ENCODE measurements at regions not wholly inside any gene's neighbourhood (a gene's known extent, or its start where the extent isn't known, plus 50 kb on each side); places are given as distances from the start of the nearest gene placed in this dataset.

DNA sequence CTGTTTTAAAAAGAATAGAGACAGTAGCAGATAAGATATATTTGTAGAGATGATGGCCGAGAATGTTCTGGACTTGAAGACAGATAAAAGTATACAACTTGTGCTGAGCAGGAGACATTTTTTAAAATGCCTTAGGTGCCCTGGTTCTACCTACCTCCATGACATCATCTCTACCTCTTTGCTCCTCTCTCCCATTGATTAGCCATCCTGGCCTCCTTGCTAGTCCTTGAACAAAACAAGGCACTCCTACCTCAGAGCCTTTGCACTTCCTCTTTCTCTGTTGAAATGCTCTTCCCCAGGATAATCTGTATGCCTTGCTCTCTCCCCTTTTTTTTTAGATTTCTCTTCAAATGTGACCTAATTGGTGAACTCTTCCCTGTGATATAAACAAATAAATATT lies 92.6 kb upstream of the MAGI3 start:
- TF ChIP-seq, protein P1, sequence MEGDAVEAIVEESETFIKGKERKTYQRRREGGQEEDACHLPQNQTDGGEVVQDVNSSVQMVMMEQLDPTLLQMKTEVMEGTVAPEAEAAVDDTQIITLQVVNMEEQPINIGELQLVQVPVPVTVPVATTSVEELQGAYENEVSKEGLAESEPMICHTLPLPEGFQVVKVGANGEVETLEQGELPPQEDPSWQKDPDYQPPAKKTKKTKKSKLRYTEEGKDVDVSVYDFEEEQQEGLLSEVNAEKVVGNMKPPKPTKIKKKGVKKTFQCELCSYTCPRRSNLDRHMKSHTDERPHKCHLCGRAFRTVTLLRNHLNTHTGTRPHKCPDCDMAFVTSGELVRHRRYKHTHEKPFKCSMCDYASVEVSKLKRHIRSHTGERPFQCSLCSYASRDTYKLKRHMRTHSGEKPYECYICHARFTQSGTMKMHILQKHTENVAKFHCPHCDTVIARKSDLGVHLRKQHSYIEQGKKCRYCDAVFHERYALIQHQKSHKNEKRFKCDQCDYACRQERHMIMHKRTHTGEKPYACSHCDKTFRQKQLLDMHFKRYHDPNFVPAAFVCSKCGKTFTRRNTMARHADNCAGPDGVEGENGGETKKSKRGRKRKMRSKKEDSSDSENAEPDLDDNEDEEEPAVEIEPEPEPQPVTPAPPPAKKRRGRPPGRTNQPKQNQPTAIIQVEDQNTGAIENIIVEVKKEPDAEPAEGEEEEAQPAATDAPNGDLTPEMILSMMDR (IDR thresholded peaks at IDR 0.05; ENCODE audit: insufficient read depth, low read depth, low read length) = no peak
- TF ChIP-seq EZH2 (IDR thresholded peaks at IDR 0.05; ENCODE audit: insufficient read depth, low read length) = no peak
